KMS-11 (cell line): ENCODE measurements at regions not wholly inside any gene's neighbourhood (a gene's known extent, or its start where the extent isn't known, plus 50 kb on each side); places are given as distances from the start of the nearest gene placed in this dataset.

ENCODE experiments used
- H2AFZ ChIP-seq: fragments of 200-600 bp; sonication (generic); 2 replicates; pipeline ENCODE4 v1.6.1; 2016; ENCODE audit warnings: antibody characterized with exemption, mixed run types, low read depth
- H3K27ac ChIP-seq: fragments of 200-600 bp; sonication (generic); 2 replicates; pipeline ENCODE4 v1.6.1; 2016; ENCODE audit warnings: mild to moderate bottlenecking, mixed run types
- H3K27me3 ChIP-seq: fragments of 200-600 bp; sonication (generic); 2 replicates; pipeline ENCODE4 v1.6.1; 2017; ENCODE audit warnings: mild to moderate bottlenecking, low read depth, mixed run types, moderate library complexity; ENCODE audit not compliant: insufficient read depth
- H3K36me3 ChIP-seq: fragments of 200-600 bp; sonication (generic); 2 replicates; pipeline ENCODE4 v1.6.1; 2017; ENCODE audit warnings: mild to moderate bottlenecking, mixed run types; ENCODE audit not compliant: insufficient read depth
- H3K4me1 ChIP-seq: fragments of 200-600 bp; sonication (generic); 2 replicates; pipeline ENCODE4 v1.6.1; 2016; ENCODE audit warnings: mild to moderate bottlenecking, low read depth, mixed run types; ENCODE audit not compliant: poor library complexity, severe bottlenecking
- H3K4me2 ChIP-seq: fragments of 200-600 bp; sonication (generic); 2 replicates; pipeline ENCODE4 v1.7.0; 2016; ENCODE audit warnings: mild to moderate bottlenecking, mixed run types
- H3K4me3 ChIP-seq: fragments of 200-600 bp; sonication (generic); IDR thresholded peaks from 2 replicates; pipeline ENCODE4 v1.6.1; 2017; ENCODE audit warnings: low read depth, low read length, mixed read lengths; ENCODE audit not compliant: insufficient read depth
- H3K79me2 ChIP-seq: fragments of 200-600 bp; sonication (generic); 2 replicates; pipeline ENCODE4 v1.6.1; 2016; ENCODE audit warnings: low read depth, mixed run types; ENCODE audit not compliant: insufficient read depth
- H3K9ac ChIP-seq: fragments of 200-600 bp; sonication (generic); 2 replicates; pipeline ENCODE4 v1.6.1; 2016; ENCODE audit warnings: mild to moderate bottlenecking, mixed run types
- H4K20me1 ChIP-seq: fragments of 200-600 bp; sonication (generic); 2 replicates; pipeline ENCODE4 v1.6.1; 2016; ENCODE audit warnings: mild to moderate bottlenecking, mixed run types; ENCODE audit not compliant: insufficient read depth
- CTCF ChIP-seq: fragments of 200-600 bp; sonication (generic); conservative IDR thresholded peaks from 2 replicates; pipeline ENCODE4 v1.6.1; 2017; ENCODE audit warnings: low read depth, mild to moderate bottlenecking, antibody characterized with exemption, low read length, moderate library complexity, mixed read lengths

GRCh38 chr2:215712871-215713790 lies 277.3 kb upstream of the FN1 start:
- H3K27me3 ChIP-seq: no peaks in the 10 kb centered on the region
- H4K20me1 ChIP-seq: no peaks in the 10 kb centered on the region
- TF ChIP-seq CTCF: no peak
- H2AFZ ChIP-seq: no peak overlapping the region
- H3K4me2 ChIP-seq: no peak overlapping the region
- H3K36me3 ChIP-seq: no peaks in the 10 kb centered on the region
- H3K4me3 ChIP-seq: no peak overlapping the region
- H3K4me1 ChIP-seq: no peaks in the 10 kb centered on the region
- H3K27ac ChIP-seq: no peak overlapping the region
- no peaks in the 10 kb centered on the region for H3K79me2 ChIP-seq
- H3K9ac ChIP-seq: no peak overlapping the region

DNA sequence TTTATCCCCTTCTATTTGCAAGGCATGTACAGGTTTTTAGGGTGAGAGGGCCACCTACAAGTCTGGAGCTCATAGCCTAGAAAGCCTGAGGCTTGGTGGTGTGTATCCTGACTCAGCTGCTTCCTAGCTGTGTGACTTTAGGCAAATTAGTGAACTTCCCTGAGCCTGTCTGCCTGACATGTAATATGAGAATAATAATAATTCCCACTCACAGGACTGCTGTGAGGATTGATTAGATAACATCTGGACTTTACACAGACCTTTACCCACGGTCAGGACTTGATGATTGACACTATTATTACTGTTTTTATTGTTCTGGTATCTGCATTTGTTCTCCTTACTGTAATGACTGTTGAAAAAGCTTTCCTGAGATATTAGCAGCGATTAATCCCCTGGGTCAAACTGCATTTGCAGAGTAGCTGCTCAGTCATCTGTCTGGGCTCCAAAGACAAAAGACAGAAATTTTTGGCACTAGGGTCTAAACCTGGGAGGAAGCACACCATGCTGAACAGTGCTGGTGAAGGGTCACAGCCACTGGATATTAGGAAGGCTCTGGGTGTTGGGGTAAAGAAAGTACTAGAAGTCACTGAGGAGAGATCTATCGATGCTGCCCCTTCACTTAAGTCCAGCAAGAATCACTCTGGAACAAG lies 276.5 kb upstream of the FN1 start:
- no peak overlapping the region for H3K9ac ChIP-seq

GRCh38 chr2:215711471-215712034 lies 275.7 kb upstream of the FN1 start:
- no peak overlapping the region for H3K9ac ChIP-seq
- H3K4me1 ChIP-seq: no peaks in the 10 kb centered on the region
- TF ChIP-seq CTCF: no peak
- H3K27ac ChIP-seq: no peak overlapping the region
- no peaks in the 10 kb centered on the region for H3K27me3 ChIP-seq
- H3K36me3 ChIP-seq: no peaks in the 10 kb centered on the region
- H4K20me1 ChIP-seq: no peaks in the 10 kb centered on the region
- no peak overlapping the region for H3K4me2 ChIP-seq
- H3K4me3 ChIP-seq: no peak overlapping the region
- H2AFZ ChIP-seq: no peak overlapping the region
- no peaks in the 10 kb centered on the region for H3K79me2 ChIP-seq

More for the DNA sequence above, 276.5 kb upstream of the FN1 start:
- Histone ChIP-seq H3K79me2 (no peaks in the 10 kb centered on the region), H3K27ac (no peak overlapping the region), H3K4me3 (no peak overlapping the region), H3K4me1 (no peaks in the 10 kb centered on the region), H3K4me2 (no peak overlapping the region), H3K27me3 (no peaks in the 10 kb centered on the region), H4K20me1 (no peaks in the 10 kb centered on the region), H3K36me3 (no peaks in the 10 kb centered on the region), H2AFZ (no peak overlapping the region)
- no peak for TF ChIP-seq CTCF

GRCh38 chr2:215707608-215708007 lies 271.7 kb upstream of the FN1 start:
- no peak overlapping the region for H3K4me2 ChIP-seq
- no peak overlapping the region for H2AFZ ChIP-seq

More at GRCh38 chr2:215707608-215708007, 271.7 kb upstream of the FN1 start:
- no peak overlapping the region for H3K27ac ChIP-seq
- TF ChIP-seq CTCF: no peak
- H3K79me2 ChIP-seq: no peaks in the 10 kb centered on the region
- H3K4me3 ChIP-seq: no peak overlapping the region
- no peak overlapping the region for H3K9ac ChIP-seq
- H3K4me1 ChIP-seq: no peaks in the 10 kb centered on the region
- no peaks in the 10 kb centered on the region for H3K36me3 ChIP-seq
- no peaks in the 10 kb centered on the region for H3K27me3 ChIP-seq
- H4K20me1 ChIP-seq: no peaks in the 10 kb centered on the region
